HCEC 1CT (cell line): ENCODE measurements at regions not wholly inside any gene's neighbourhood (a gene's known extent, or its start where the extent isn't known, plus 50 kb on each side); places are given as distances from the start of the nearest gene placed in this dataset.
"Not testable (repeated sequence)": the region's sequence is repeated elsewhere in the genome, so short reads cannot be mapped to it uniquely, and the experiment has no call there.

Experiments
- DNase-seq: peaks from one replicate; pipeline ENCODE4 v3.0.0-alpha.2; 2017

DNA sequence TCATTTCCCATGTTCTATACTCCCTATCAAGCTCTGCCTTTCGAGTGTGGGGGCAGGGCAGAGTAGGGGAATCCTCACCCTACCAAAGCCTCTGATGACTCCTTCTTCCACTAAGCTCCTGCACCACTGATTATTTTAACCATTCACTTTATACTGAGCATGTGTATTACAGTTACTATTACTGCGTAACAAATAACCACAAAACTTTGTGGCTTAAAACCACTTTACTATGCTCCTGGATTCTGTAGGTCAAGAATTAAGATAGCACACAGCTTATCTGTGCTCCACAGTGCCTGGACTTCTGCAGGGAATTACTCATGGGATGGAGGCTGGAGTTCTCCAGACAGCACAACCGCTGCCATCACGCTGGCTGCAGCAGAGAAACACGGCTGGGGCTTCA is 117.4 kb upstream of the DNAJC10 start:
- DNase-seq: no peak

DNA sequence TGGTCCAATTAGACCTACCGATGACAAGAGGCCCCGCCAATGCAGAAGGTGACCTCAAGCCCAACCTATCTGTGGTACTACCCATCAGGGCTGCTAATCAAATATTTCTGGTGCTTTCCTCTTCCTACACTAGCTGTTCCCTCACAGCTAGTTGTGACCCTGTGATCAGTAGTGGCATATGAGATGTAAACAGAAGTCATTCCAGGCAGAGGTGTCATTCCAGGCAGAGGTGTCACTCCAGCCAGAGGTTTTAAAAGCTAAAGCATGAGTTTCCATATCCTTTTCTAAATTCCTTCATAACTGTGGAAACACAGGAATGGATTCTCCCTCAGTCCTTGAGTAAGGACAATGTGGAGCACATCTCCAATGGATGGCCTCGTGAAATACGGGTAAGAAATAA is 110.9 kb upstream of the DNAJC10 start:
- DNase-seq: no peak

DNA sequence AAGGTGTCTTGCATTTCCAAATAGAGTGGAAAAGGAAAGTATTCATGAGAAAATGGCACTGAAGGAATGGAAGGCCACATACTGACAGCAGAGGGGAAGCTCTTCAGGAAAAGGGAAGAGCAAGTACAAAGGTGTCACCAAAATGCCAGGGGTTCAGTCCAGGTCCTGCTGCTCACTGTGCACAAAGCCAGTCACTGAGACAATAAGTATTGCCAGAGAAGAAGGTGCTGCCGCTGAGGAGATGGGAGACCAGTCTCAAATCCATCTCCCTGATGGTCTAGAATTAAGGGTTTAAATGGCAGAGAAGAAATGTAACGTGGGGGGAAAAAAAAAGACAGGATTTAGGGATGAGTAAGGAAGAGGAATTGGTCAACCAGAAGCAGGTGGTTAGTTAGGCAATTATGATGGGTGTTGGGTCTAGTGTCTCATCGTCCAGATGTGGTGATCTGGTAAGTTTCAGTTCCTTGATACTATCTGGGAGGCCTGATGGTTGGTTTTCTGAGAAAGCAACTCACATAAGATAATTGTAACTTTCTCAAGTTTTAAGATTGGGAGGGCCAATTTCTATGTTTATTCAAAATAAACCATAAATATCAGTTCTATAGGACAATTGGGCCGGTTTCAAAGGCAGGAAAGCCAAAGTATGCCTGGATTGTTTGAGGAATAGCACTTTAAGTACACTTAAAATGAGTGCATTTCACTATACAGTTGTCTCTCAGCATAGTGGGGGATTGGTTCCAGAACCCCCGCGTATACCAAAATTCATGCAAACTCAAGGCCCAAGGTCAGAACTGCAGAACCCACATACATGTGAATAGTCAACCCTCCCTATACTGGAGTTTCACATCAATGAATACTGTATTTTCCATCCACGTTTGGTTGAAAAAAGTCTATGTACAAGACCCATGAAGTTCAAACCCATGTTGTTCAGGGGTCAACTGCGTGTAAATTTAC is 109.1 kb upstream of the DNAJC10 start:
- peak; percentile 15 for DNase-seq

- no peak for DNase-seq
These were observed 107.7 kb upstream of the DNAJC10 start for GRCh38 chr2:182608181-182608845.

- DNase-seq: not testable (repeated sequence)
These were observed 107.1 kb upstream of the DNAJC10 start for GRCh38 chr2:182609005-182609404.

GRCh38 chr2:182610231-182610630 is 105.8 kb upstream of the DNAJC10 start:
- DNase-seq: no peak

DNA sequence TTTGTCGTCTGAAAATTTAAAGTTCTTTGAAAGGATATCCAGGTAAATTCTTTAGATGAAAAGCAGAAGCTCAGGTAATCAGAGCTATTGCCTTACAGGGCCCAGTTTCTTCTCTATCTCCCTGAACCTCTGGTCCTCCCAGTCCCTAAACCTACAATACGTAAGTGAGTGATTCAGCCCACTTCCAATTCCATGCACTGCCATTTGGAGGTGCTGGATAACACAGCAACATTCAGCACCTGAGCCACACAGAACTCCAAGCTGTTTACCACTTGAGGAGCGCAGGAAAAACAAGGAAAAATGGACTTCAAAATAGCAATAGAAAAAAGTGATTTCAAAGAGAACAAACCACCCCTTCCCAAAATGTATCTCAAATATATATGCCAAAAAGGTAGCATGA is 105.0 kb upstream of the DNAJC10 start:
- DNase-seq: no peak

GRCh38 chr2:182615036-182615435 is 101.0 kb upstream of the DNAJC10 start:
- DNase-seq: peak; percentile 7

GRCh38 chr2:182616471-182617393 is 99.3 kb upstream of the DNAJC10 start:
- DNase-seq: peak; percentile 76

- peak; percentile 56 for DNase-seq
These were observed 97.4 kb upstream of the DNAJC10 start for GRCh38 chr2:182618672-182619079.

DNA sequence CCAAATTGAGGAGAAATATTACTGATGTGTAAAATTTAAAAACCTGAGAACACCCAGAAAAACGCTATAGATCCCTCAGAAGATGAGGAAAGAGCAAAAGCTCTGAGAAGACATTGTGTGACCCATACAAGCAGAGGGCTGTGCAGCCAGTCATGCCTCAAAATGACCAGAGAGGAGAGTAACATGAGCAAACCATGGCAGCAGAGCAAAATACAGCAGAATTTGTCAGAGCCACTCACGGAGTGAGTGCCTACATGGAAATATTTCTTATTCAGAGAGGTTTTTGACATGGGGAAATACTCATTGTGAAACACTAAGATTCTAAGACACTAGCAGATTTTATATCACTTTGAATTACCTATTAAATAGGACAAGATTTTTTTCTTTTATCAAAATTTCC is 96.8 kb upstream of the DNAJC10 start:
- no peak for DNase-seq

GRCh38 chr2:182621191-182621590 is 94.9 kb upstream of the DNAJC10 start:
- no peak for DNase-seq

GRCh38 chr2:182621810-182622209 is 94.2 kb upstream of the DNAJC10 start:
- no peak for DNase-seq

DNA sequence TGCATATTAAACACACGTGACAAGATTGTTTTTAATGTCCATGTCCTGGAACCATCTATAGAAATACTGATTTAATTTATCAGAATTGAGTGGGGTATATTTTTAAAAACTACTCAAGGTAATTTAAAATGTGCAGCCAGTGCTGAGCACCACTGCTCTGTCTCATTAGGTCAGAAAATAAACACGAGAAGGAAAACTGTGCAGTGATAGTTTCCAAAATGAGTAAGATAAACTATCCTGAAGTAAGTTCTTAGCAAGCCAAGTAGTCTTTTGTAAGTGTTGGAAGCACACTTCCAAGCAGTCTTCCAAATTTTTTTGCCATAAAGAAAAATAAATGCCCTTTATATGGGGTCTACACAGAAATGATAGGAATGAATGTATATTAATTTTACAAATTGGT is 93.8 kb upstream of the DNAJC10 start:
- DNase-seq: no peak

- no peak for DNase-seq
These were observed 90.2 kb upstream of the DNAJC10 start for GRCh38 chr2:182625814-182626213.

GRCh38 chr2:182628916-182629315 is 87.1 kb upstream of the DNAJC10 start:
- no peak for DNase-seq

- DNase-seq: no peak
These were observed 85.8 kb upstream of the DNAJC10 start for GRCh38 chr2:182630207-182630606.

- DNase-seq: no peak
These were observed 84.8 kb upstream of the DNAJC10 start for GRCh38 chr2:182631299-182631698.

- no peak for DNase-seq
These were observed 81.7 kb upstream of the DNAJC10 start for GRCh38 chr2:182634386-182634785.

DNA sequence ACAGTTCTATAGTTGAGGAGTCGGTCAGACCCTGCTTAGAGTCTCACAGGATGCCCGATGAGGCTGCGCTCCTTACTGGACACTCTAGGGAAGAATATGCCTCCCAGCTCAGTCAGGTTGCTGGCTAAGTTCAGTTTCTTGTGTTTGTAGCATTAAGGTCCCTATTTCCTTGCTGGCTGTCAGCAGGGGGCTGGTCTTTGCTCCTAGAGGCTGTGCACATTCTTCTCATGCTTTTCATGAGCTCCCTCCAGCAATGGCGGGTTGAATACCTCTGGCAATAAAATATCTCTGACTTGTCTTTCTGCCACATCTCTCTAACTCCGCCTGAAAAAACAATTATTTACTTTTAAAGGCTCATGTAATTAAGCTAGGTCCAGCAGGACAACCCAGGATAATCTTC is 79.4 kb upstream of the DNAJC10 start:
- DNase-seq: no peak

- no peak for DNase-seq
These were observed 77.4 kb upstream of the DNAJC10 start for GRCh38 chr2:182638667-182639066.

- no peak for DNase-seq
These were observed 76.1 kb upstream of the DNAJC10 start for GRCh38 chr2:182639971-182640370.

GRCh38 chr2:182642328-182642727 is 73.7 kb upstream of the DNAJC10 start:
- DNase-seq: peak; percentile 62
